ENCODE measurements at regions not wholly inside any gene's neighbourhood (a gene's known extent, or its start where the extent isn't known, plus 50 kb on each side); places are given as distances from the start of the nearest gene placed in this dataset.

- no peak for ATAC-seq
- POLR2A ChIA-PET = no interaction called here
- H3K4me2 ChIP-seq (ENCODE audit: low read length) = no peak overlapping the region
Observed at GRCh38 chr13:65609350-65609749, 1620.8 kb downstream of the PCDH9 start.

GRCh38 chr13:65606622-65607021 lies 1623.5 kb downstream of the PCDH9 start:
- no peaks in the 10 kb centered on the region for H3K9me3 ChIP-seq (ENCODE audit: control insufficient read depth in 1 of 2, insufficient read depth in 1 of 2, low read depth in 1 of 2, low read length in 2 of 2)
- no peak overlapping the region for H3K27ac ChIP-seq (ENCODE audit: low read depth, low read length)
- ChIA-PET CTCF (no interaction called here), RAD21 (ENCODE audit: low non-redundant PET in 1 of 2, low total read pairs in 2 of 2, uncharacterized antibody in 2 of 2, unreplicated experiment in 2 of 2) (no interaction called here), POLR2A (no interaction called here)
- TF ChIP-seq CEBPB (IDR thresholded peaks at IDR 0.05; ENCODE audit: low read depth) (no peak), POLR2AphosphoS5 (IDR thresholded peaks at IDR 0.05; ENCODE audit: low read depth, low read length) (no peak), ZBTB33 (IDR thresholded peaks at IDR 0.05; ENCODE audit: extremely low read depth, insufficient replicate concordance, low read length) (no peak), MAX (IDR thresholded peaks at IDR 0.05) (no peak), EGR1 (IDR thresholded peaks at IDR 0.05; ENCODE audit: low read depth) (no peak)
- ATAC-seq (no peak), DNase-seq (ENCODE audit: low read depth, low spot score) (no peak)
- H3K9me2 ChIP-seq (ENCODE audit: insufficient read depth) = no peaks in the 10 kb centered on the region
- no TSS peak for BruUV-seq (replicated peaks)
- H2AFZ ChIP-seq (ENCODE audit: low read depth, low read length, poor library complexity, severe bottlenecking) = no peak overlapping the region
- intact Hi-C loops (cut with micrococcal nuclease) = no loop called here
- H3K9ac ChIP-seq (ENCODE audit: low read length) = no peak overlapping the region
- no peaks in the 10 kb centered on the region for H4K20me1 ChIP-seq (ENCODE audit: insufficient read depth)
- H3K27me3 ChIP-seq (ENCODE audit: insufficient read depth, low read length) = no peaks in the 10 kb centered on the region
- H3K4me1 ChIP-seq (ENCODE audit: control insufficient read depth in 1 of 2, insufficient read depth in 2 of 2, low read length in 2 of 2) = no peaks in the 10 kb centered on the region
- H3K79me2 ChIP-seq (ENCODE audit: insufficient read depth, low read length) = no peaks in the 10 kb centered on the region
- no peak overlapping the region for H3K4me2 ChIP-seq (ENCODE audit: low read length)
- no peaks in the 10 kb centered on the region for H3K36me3 ChIP-seq (ENCODE audit: control insufficient read depth in 1 of 2, insufficient read depth in 2 of 2, low read length in 2 of 2)
- no peak overlapping the region for H3K4me3 ChIP-seq (replicated peaks in 1 of 2; ENCODE audit: low read depth in 1 of 2, low read length in 2 of 2)

More at GRCh38 chr13:65609350-65609749, 1620.8 kb downstream of the PCDH9 start:
- intact Hi-C loops (cut with micrococcal nuclease) = no loop called here
- H3K79me2 ChIP-seq (ENCODE audit: insufficient read depth, low read length) = no peaks in the 10 kb centered on the region
- no peaks in the 10 kb centered on the region for H3K27me3 ChIP-seq (ENCODE audit: insufficient read depth, low read length)
- H4K20me1 ChIP-seq (ENCODE audit: insufficient read depth) = no peaks in the 10 kb centered on the region
- no peak overlapping the region for H3K4me3 ChIP-seq (replicated peaks in 1 of 2; ENCODE audit: low read depth in 1 of 2, low read length in 2 of 2)
- no peak for TF ChIP-seq JUND (IDR thresholded peaks at IDR 0.05)
- no peak for TF ChIP-seq CEBPB (IDR thresholded peaks at IDR 0.05; ENCODE audit: low read depth)
- no peak for TF ChIP-seq SP1 (IDR thresholded peaks at IDR 0.05; ENCODE audit: low read depth)
- no peak for TF ChIP-seq CTCF (IDR thresholded peaks at IDR 0.05 in 2 of 3, conservative IDR thresholded peaks at IDR 0.05 in 1 of 3; ENCODE audit: borderline replicate concordance in 1 of 3, insufficient read depth in 1 of 3, low read depth in 2 of 3, low read length in 2 of 3)
- TF ChIP-seq POLR2AphosphoS5 (IDR thresholded peaks at IDR 0.05; ENCODE audit: low read depth, low read length) = no peak
- TF ChIP-seq EZH2phosphoT487 (IDR thresholded peaks at IDR 0.05; ENCODE audit: borderline replicate concordance) = no peak
- no peak overlapping the region for H3K9ac ChIP-seq (ENCODE audit: low read length)
- ChIA-PET RAD21 (ENCODE audit: low non-redundant PET in 1 of 2, low total read pairs in 2 of 2, uncharacterized antibody in 2 of 2, unreplicated experiment in 2 of 2) (no interaction called here), CTCF (no interaction called here)
- BruUV-seq (replicated peaks) = no TSS peak
- no peaks in the 10 kb centered on the region for H3K36me3 ChIP-seq (ENCODE audit: control insufficient read depth in 1 of 2, insufficient read depth in 2 of 2, low read length in 2 of 2)
- DNase-seq (ENCODE audit: low read depth, low spot score) = no peak
- H3K9me3 ChIP-seq (ENCODE audit: control insufficient read depth in 1 of 2, insufficient read depth in 1 of 2, low read depth in 1 of 2, low read length in 2 of 2) = no peaks in the 10 kb centered on the region
- no peak overlapping the region for H3K27ac ChIP-seq (ENCODE audit: low read depth, low read length)
- H3K4me1 ChIP-seq (ENCODE audit: control insufficient read depth in 1 of 2, insufficient read depth in 2 of 2, low read length in 2 of 2) = no peaks in the 10 kb centered on the region
- no peaks in the 10 kb centered on the region for H3K9me2 ChIP-seq (ENCODE audit: insufficient read depth)
- no peak overlapping the region for H2AFZ ChIP-seq (ENCODE audit: low read depth, low read length, poor library complexity, severe bottlenecking)

All from HCT116 (cell line).